Esophagus muscularis mucosa (tissue), 4 donors: ENCODE measurements at regions not wholly inside any gene's neighbourhood (a gene's known extent, or its start where the extent isn't known, plus 50 kb on each side); places are given as distances from the start of the nearest gene placed in this dataset.

Experiments used
- CTCF ChIP-seq, 3 experiments: fragments of 200-600 bp in 2 of 3; fragments of 450-650 bp in 1 of 3; sonication (generic) in 2 of 3; IDR thresholded peaks; one replicate each; pipeline ENCODE4 v1.5.1; 2017 to 2019; ENCODE audit warnings: antibody characterized with exemption in 3 of 3, mild to moderate bottlenecking in 2 of 3, moderate library complexity in 1 of 3
- EP300 ChIP-seq: sonication (generic); formaldehyde crosslinking; IDR thresholded peaks from one replicate; pipeline ENCODE4 v1.6.1; 2017; ENCODE audit warnings: antibody characterized with exemption
- POLR2A ChIP-seq: fragments of 450-650 bp; IDR thresholded peaks from one replicate; pipeline ENCODE4 v1.6.1; 2017; ENCODE audit warnings: antibody characterized with exemption, moderate library complexity, mild to moderate bottlenecking, low read depth
- POLR2AphosphoS5 ChIP-seq, 2 donors: sonication (generic); formaldehyde crosslinking; IDR thresholded peaks; one replicate each; pipeline ENCODE4 v1.6.1; 2017; ENCODE audit warnings: antibody characterized with exemption in 2 of 2

DNA sequence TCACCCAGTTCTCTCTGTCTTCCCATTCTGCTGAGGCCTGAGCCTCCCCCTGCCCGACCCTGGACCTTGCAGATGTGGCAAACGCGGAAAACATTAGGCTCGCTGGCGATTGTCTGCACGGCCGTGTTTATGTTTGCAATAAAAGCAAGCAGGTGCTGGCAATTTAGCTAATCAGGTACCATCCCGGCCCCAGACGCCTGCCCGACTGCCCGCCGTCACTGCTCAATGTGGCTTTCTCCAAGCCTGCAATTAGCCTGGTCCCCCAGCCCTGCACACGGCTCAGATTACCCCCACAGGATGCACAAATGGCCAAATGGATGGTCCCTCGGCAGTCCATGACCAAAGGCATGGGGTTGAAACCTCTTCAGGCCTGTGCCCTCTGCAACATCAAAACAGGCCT lies 259.7 kb downstream of the MN1 start:
- no peak for TF ChIP-seq CTCF (IDR thresholded peaks at IDR 0.05)
- TF ChIP-seq POLR2AphosphoS5 (IDR thresholded peaks at IDR 0.05) = no peak
- TF ChIP-seq POLR2A = no peak
- TF ChIP-seq EP300 = no peak
